Stomach (tissue), 8 donors: ENCODE measurements at regions not wholly inside any gene's neighbourhood (a gene's known extent, or its start where the extent isn't known, plus 50 kb on each side); places are given as distances from the start of the nearest gene placed in this dataset.
"Not testable (repeated sequence)": the region's sequence is repeated elsewhere in the genome, so short reads cannot be mapped to it uniquely, and the experiment has no call there.

Source experiments
- DNase-seq, 2 donors: peaks; one replicate each; pipeline versions ENCODE4 v3.0.0 to v3.0.0-alpha.2; 2013 to 2019
- H3K27ac ChIP-seq, 5 donors: fragments of 200-600 bp in 4 of 5; sonication (generic) in 4 of 5; one replicate each; pipeline ENCODE4 v1.5.1; 2013 to 2019; ENCODE audit warnings: mild to moderate bottlenecking in 1 of 5, moderate library complexity in 1 of 5
- H3K27me3 ChIP-seq, 3 donors: fragments of 200-600 bp; sonication (generic); one replicate each; pipeline ENCODE4 v1.5.1; 2017 to 2019; ENCODE audit warnings: mixed run types in 1 of 3
- H3K36me3 ChIP-seq, 4 donors: fragments of 200-600 bp; sonication (generic); 1 replicate in 3 of 4; 2 replicates in 1 of 4; pipeline ENCODE4 v1.5.1; 2016 to 2019
- H3K4me1 ChIP-seq, 4 donors: fragments of 200-600 bp; sonication (generic); one replicate each; pipeline ENCODE4 v1.5.1; 2016 to 2019
- H3K4me3 ChIP-seq, 4 donors: fragments of 200-600 bp; sonication (generic) in 3 of 4; one replicate each; pipeline ENCODE4 v1.5.1; 2016 to 2019; ENCODE audit warnings: mild to moderate bottlenecking in 1 of 4
- H3K9me3 ChIP-seq, 4 donors: fragments of 200-600 bp; sonication (generic); one replicate each; pipeline ENCODE4 v1.5.1; 2016 to 2019
- CTCF ChIP-seq, 7 experiments: fragments of 450-650 bp in 4 of 7; fragments of 200-600 bp in 3 of 7; sonication (generic) in 3 of 7; IDR thresholded peaks; one replicate each; pipeline ENCODE4 v1.5.1; 2016 to 2019; ENCODE audit warnings: antibody characterized with exemption in 7 of 7, control low read depth in 2 of 7, mild to moderate bottlenecking in 1 of 7
- EP300 ChIP-seq: sonication (generic); formaldehyde crosslinking; IDR thresholded peaks from one replicate; pipeline ENCODE4 v1.6.1; 2017; ENCODE audit warnings: antibody characterized with exemption
- POLR2A ChIP-seq, 4 donors: fragments of 450-650 bp; IDR thresholded peaks; one replicate each; pipeline ENCODE4 v1.6.1; 2016; ENCODE audit warnings: antibody characterized with exemption in 4 of 4, control low read depth in 2 of 4, mild to moderate bottlenecking in 1 of 4, moderate library complexity in 1 of 4
- POLR2AphosphoS5 ChIP-seq, 3 donors: sonication (generic); formaldehyde crosslinking; IDR thresholded peaks; one replicate each; pipeline ENCODE4 v1.6.1; 2016; ENCODE audit warnings: antibody characterized with exemption in 3 of 3
- WGBS, 5 donors: extraction: QIAGEN DNeasy Blood & Tissue Kit in 3 of 5; methylation state at CpG; one replicate each; pipeline versions ENCODE4 v1.1.5 to v1.1.7; 2013 to 2018; 5-methylcytosine and 5-hydroxymethylcytosine counted together
- intact Hi-C: fragments of 100-400 bp; cut with DNase I; formaldehyde crosslinking; loops from one replicate; pipeline ENCODE4 v1.15.1; 2023; ENCODE audit warnings: low total_unique reads
- donor health status: healthy with polysubstance abuse.
- donor health status: Bipolar disorder and iron deficiency.
- donor health status: healthy.

GRCh38 chr18:47701134-47701533, 229.3 kb downstream of the SMAD2 start:
- H3K9me3 ChIP-seq: no peaks in the 10 kb centered on the region
- H3K27ac ChIP-seq: no peak overlapping the region
- no peak overlapping the region for H3K4me3 ChIP-seq
- peaks cover 0 to 5% (median 0%) of the 10 kb centered on the region in 3 donors for H3K27me3 ChIP-seq
- DNase-seq: peak in 1 of 2 donors; percentile 34
- intact Hi-C loops: no loop called here
- no peaks in the 10 kb centered on the region for H3K36me3 ChIP-seq
- no peaks in the 10 kb centered on the region for H3K4me1 ChIP-seq
- WGBS, 5 donors: 31 to 54% (median 49%) methylated on average over 6 of the region's 6 CpGs
- TF ChIP-seq POLR2A (IDR thresholded peaks at IDR 0.05) (no peak), POLR2AphosphoS5 (IDR thresholded peaks at IDR 0.05) (no peak), CTCF (IDR thresholded peaks at IDR 0.05) (no peak), EP300 (no peak)

- Histone ChIP-seq H3K9me3 (no peaks in the 10 kb centered on the region), H3K4me1 (no peaks in the 10 kb centered on the region), H3K4me3 (no peak overlapping the region), H3K36me3 (no peaks in the 10 kb centered on the region), H3K27me3 (peaks cover 0 to 5% (median 0%) of the 10 kb centered on the region in 3 donors), H3K27ac (no peak overlapping the region)
- TF ChIP-seq POLR2AphosphoS5 (IDR thresholded peaks at IDR 0.05): no peak
- TF ChIP-seq POLR2A (IDR thresholded peaks at IDR 0.05): no peak
- no peak for TF ChIP-seq EP300
- TF ChIP-seq CTCF (IDR thresholded peaks at IDR 0.05): no peak
- DNase-seq: no peak
- WGBS, 5 donors: 71 to 83% (median 82%) methylated on average over 8 to 9 of the region's 9 CpGs
- intact Hi-C loops: no loop called here
These were observed 233.6 kb downstream of the SMAD2 start for GRCh38 chr18:47696870-47697269.

- Histone ChIP-seq H3K4me1 (no peaks in the 10 kb centered on the region), H3K36me3 (no peaks in the 10 kb centered on the region), H3K4me3 (no peak overlapping the region), H3K27ac (no peak overlapping the region), H3K27me3 (peaks cover 0 to 7% (median 0%) of the 10 kb centered on the region in 3 donors), H3K9me3 (no peaks in the 10 kb centered on the region)
- no peak for TF ChIP-seq CTCF (IDR thresholded peaks at IDR 0.05)
- TF ChIP-seq EP300: no peak
- TF ChIP-seq POLR2AphosphoS5 (IDR thresholded peaks at IDR 0.05): no peak
- no peak for TF ChIP-seq POLR2A (IDR thresholded peaks at IDR 0.05)
- intact Hi-C loops: no loop called here
- no peak for DNase-seq
- WGBS, 5 donors: 66 to 79% (median 70%) methylated on average over 4 of the region's 4 CpGs
These were observed 238.8 kb downstream of the SMAD2 start for GRCh38 chr18:47691611-47692010.

- 70 to 89% (median 82%) methylated on average over 3 of the region's 3 CpGs for WGBS, 5 donors
These were observed 239.7 kb downstream of the SMAD2 start for GRCh38 chr18:47690778-47691177.

GRCh38 chr18:47689371-47689770, 241.1 kb downstream of the SMAD2 start:
- 41 to 61% (median 51%) methylated on average over 3 of the region's 3 CpGs for WGBS, 5 donors
- TF ChIP-seq EP300 (no peak), POLR2A (IDR thresholded peaks at IDR 0.05) (no peak), POLR2AphosphoS5 (IDR thresholded peaks at IDR 0.05) (no peak), CTCF (IDR thresholded peaks at IDR 0.05) (no peak)

More at GRCh38 chr18:47690778-47691177, 239.7 kb downstream of the SMAD2 start:
- DNase-seq, H3K27me3 ChIP-seq, H3K9me3 ChIP-seq, H3K36me3 ChIP-seq, intact Hi-C loops, H3K4me1 ChIP-seq, H3K4me3 ChIP-seq, H3K27ac ChIP-seq: not testable (repeated sequence)

More at GRCh38 chr18:47689371-47689770, 241.1 kb downstream of the SMAD2 start:
- Histone ChIP-seq H3K27ac (no peak overlapping the region), H3K36me3 (no peaks in the 10 kb centered on the region), H3K4me3 (no peak overlapping the region), H3K27me3 (peaks cover 0 to 6% (median 0%) of the 10 kb centered on the region in 3 donors), H3K9me3 (no peaks in the 10 kb centered on the region), H3K4me1 (no peaks in the 10 kb centered on the region)
- intact Hi-C loops: no loop called here
- no peak for DNase-seq
